ENCODE measurements at regions not wholly inside any gene's neighbourhood (a gene's known extent, or its start where the extent isn't known, plus 50 kb on each side); places are given as distances from the start of the nearest gene placed in this dataset.

DNA sequence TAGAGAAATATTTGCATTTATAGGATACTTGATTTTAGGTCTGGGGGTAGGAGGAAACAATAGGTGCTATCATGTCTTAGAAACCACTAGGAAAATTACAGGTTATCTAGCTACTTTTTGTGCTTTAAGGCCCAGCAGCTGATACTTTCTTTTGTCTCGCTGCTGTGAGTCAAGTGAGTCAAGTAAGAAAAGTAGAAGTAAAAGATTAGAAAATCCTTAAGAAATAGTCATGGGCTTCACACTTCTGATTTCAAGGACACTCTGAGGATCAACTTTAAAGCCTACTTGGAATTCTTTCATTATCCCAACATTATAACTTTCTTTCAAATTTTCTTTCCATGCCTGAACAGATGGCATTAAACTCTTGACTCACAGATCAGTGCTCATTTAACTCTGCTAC, 95.2 kb upstream of the RBMS3 start:
- no peaks in the 10 kb centered on the region for H3K9me3 ChIP-seq (ENCODE audit: control insufficient read depth, insufficient read depth, low read depth, low read length)
- H3K36me3 ChIP-seq (ENCODE audit: control insufficient read depth, insufficient read depth, low read length) = no peaks in the 10 kb centered on the region
- peak overlapping the region; percentile 71 for H3K27ac ChIP-seq (ENCODE audit: insufficient read depth, low read length)
- no peaks in the 10 kb centered on the region for H3K79me2 ChIP-seq (ENCODE audit: control insufficient read depth, insufficient read depth, low read length)
- TF ChIP-seq EZH2 (IDR thresholded peaks at IDR 0.05; ENCODE audit: low read length, missing control alignments) = no peak
- TF ChIP-seq, protein P1, sequence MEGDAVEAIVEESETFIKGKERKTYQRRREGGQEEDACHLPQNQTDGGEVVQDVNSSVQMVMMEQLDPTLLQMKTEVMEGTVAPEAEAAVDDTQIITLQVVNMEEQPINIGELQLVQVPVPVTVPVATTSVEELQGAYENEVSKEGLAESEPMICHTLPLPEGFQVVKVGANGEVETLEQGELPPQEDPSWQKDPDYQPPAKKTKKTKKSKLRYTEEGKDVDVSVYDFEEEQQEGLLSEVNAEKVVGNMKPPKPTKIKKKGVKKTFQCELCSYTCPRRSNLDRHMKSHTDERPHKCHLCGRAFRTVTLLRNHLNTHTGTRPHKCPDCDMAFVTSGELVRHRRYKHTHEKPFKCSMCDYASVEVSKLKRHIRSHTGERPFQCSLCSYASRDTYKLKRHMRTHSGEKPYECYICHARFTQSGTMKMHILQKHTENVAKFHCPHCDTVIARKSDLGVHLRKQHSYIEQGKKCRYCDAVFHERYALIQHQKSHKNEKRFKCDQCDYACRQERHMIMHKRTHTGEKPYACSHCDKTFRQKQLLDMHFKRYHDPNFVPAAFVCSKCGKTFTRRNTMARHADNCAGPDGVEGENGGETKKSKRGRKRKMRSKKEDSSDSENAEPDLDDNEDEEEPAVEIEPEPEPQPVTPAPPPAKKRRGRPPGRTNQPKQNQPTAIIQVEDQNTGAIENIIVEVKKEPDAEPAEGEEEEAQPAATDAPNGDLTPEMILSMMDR (conservative IDR thresholded peaks at IDR 0.05 in 1 of 2, IDR thresholded peaks at IDR 0.05 in 1 of 2; ENCODE audit: low read depth in 1 of 2, low read length in 2 of 2) = no peak
- H4K20me1 ChIP-seq (ENCODE audit: control insufficient read depth, extremely low read depth, insufficient read depth, low read length) = no peaks in the 10 kb centered on the region
- H2AFZ ChIP-seq (ENCODE audit: low read length) = no peak overlapping the region
- H3K4me1 ChIP-seq (ENCODE audit: control insufficient read depth, extremely low read depth, insufficient read depth, low read length) = peaks cover 24% of the 10 kb centered on the region
- no peak for DNase-seq (ENCODE audit: low read depth in 2 of 2)
- no peak overlapping the region for H3K9ac ChIP-seq (ENCODE audit: insufficient read depth, low read length)
- H3K4me3 ChIP-seq (replicated peaks in 1 of 4; ENCODE audit: control extremely low read depth in 1 of 4, insufficient read depth in 1 of 4, low read depth in 3 of 4, low read length in 4 of 4) = no peak overlapping the region
- no peak overlapping the region for H3K4me2 ChIP-seq (ENCODE audit: extremely low read depth, insufficient read depth, low read length)
- no peaks in the 10 kb centered on the region for H3K27me3 ChIP-seq (ENCODE audit: control insufficient read depth, insufficient read depth, low read length)

DNA sequence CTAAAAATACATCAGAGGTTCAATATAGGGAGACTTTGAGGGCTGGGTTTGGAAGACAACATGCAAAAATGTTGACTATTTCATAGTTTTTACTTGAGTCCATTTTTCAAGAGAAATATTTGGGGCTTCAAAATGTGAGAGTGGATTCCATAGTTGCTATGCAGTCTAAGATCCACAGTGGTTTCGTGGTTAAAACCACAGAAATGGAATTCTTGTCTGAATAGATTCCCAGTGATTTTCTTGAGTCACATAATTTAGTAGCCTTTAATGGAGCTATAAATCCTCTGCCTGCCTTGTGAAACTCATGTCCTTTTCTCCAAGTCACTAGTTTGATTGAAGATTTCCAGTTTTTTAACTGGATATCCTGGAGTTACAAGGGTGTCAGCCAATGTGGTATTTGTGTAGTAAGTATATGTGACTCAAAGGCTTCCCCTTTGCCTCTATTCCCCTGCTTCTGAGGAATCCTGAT, 94.7 kb upstream of the RBMS3 start:
- Histone ChIP-seq H3K4me2 (ENCODE audit: extremely low read depth, insufficient read depth, low read length) (no peak overlapping the region), H3K9me3 (ENCODE audit: control insufficient read depth, insufficient read depth, low read depth, low read length) (no peaks in the 10 kb centered on the region), H3K27ac (ENCODE audit: insufficient read depth, low read length) (peak overlapping the region; percentile 80), H3K4me1 (ENCODE audit: control insufficient read depth, extremely low read depth, insufficient read depth, low read length) (peaks cover 24% of the 10 kb centered on the region), H4K20me1 (ENCODE audit: control insufficient read depth, extremely low read depth, insufficient read depth, low read length) (no peaks in the 10 kb centered on the region), H3K36me3 (ENCODE audit: control insufficient read depth, insufficient read depth, low read length) (no peaks in the 10 kb centered on the region), H3K27me3 (ENCODE audit: control insufficient read depth, insufficient read depth, low read length) (no peaks in the 10 kb centered on the region), H3K79me2 (ENCODE audit: control insufficient read depth, insufficient read depth, low read length) (no peaks in the 10 kb centered on the region), H2AFZ (ENCODE audit: low read length) (no peak overlapping the region), H3K4me3 (replicated peaks in 1 of 4; ENCODE audit: control extremely low read depth in 1 of 4, insufficient read depth in 1 of 4, low read depth in 3 of 4, low read length in 4 of 4) (no peak overlapping the region), H3K9ac (ENCODE audit: insufficient read depth, low read length) (no peak overlapping the region)
- DNase-seq (ENCODE audit: low read depth in 2 of 2) = peak; percentile 92 to 99
- TF ChIP-seq, protein P1 (conservative IDR thresholded peaks at IDR 0.05 in 1 of 2, IDR thresholded peaks at IDR 0.05 in 1 of 2; ENCODE audit: low read depth in 1 of 2, low read length in 2 of 2) = no peak
- TF ChIP-seq EZH2 (IDR thresholded peaks at IDR 0.05; ENCODE audit: low read length, missing control alignments) = no peak

DNA sequence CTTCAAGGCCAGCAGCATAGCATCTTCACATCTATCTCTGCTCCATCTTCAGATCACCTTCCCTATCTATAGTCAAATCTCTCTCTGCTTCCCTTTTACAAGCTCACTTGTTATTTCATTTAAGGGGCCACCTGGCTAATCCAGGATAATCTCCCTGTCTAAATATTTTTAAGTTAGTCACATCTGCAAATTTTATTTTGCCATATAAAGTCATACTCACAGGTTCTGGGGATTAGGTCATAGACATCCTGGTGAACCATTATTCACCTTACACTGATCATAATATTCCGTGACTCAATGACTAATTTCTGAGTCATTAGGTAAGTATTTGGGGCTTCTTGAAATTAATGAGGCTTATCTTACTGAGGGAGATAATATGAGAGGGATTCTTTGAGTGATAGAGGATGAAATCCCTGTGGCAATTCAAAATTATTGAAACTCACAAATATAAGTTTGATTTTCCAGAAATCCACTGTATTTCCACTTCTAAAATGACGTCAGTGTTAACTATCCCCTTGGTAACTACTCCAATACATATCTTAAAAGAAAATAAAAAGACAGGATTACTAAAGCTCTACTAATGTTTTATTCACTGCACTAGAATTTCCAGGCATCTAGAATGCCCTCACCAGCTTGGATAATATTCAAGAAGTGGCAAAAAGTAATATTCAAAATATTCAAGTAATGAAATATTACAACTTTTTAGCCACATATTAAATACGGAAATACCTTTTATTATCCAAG, 93.7 kb upstream of the RBMS3 start:
- peak; percentile 55 to 96 for DNase-seq (ENCODE audit: low read depth in 2 of 2)
- Histone ChIP-seq H3K9ac (ENCODE audit: insufficient read depth, low read length) (no peak overlapping the region), H4K20me1 (ENCODE audit: control insufficient read depth, extremely low read depth, insufficient read depth, low read length) (no peaks in the 10 kb centered on the region), H3K4me2 (ENCODE audit: extremely low read depth, insufficient read depth, low read length) (peak overlapping the region; percentile 11), H3K27ac (ENCODE audit: insufficient read depth, low read length) (peak overlapping the region; percentile 80), H2AFZ (ENCODE audit: low read length) (no peak overlapping the region), H3K4me3 (replicated peaks in 1 of 4; ENCODE audit: control extremely low read depth in 1 of 4, insufficient read depth in 1 of 4, low read depth in 3 of 4, low read length in 4 of 4) (no peak overlapping the region), H3K4me1 (ENCODE audit: control insufficient read depth, extremely low read depth, insufficient read depth, low read length) (peaks cover 22% of the 10 kb centered on the region), H3K36me3 (ENCODE audit: control insufficient read depth, insufficient read depth, low read length) (no peaks in the 10 kb centered on the region), H3K27me3 (ENCODE audit: control insufficient read depth, insufficient read depth, low read length) (no peaks in the 10 kb centered on the region), H3K79me2 (ENCODE audit: control insufficient read depth, insufficient read depth, low read length) (no peaks in the 10 kb centered on the region), H3K9me3 (ENCODE audit: control insufficient read depth, insufficient read depth, low read depth, low read length) (no peaks in the 10 kb centered on the region)
- TF ChIP-seq EZH2 (IDR thresholded peaks at IDR 0.05; ENCODE audit: low read length, missing control alignments) = no peak
- TF ChIP-seq, protein P1 (conservative IDR thresholded peaks at IDR 0.05 in 1 of 2, IDR thresholded peaks at IDR 0.05 in 1 of 2; ENCODE audit: low read depth in 1 of 2, low read length in 2 of 2) = no peak

Measured in fibroblast of lung (primary cell).